ENCODE measurements at regions not wholly inside any gene's neighbourhood (a gene's known extent, or its start where the extent isn't known, plus 50 kb on each side); places are given as distances from the start of the nearest gene placed in this dataset.

- Histone ChIP-seq H3K9ac (ENCODE audit: low read length) (no peak overlapping the region), H2AFZ (ENCODE audit: insufficient read depth, low read depth, low read length, poor library complexity, severe bottlenecking) (no peak overlapping the region), H3K27ac (ENCODE audit: low read length in 2 of 2) (no peak overlapping the region), H4K20me1 (ENCODE audit: control insufficient read depth, insufficient read depth, low read length, poor library complexity, severe bottlenecking) (no peaks in the 10 kb centered on the region), H3K4me3 (ENCODE audit: control extremely low read depth in 1 of 5, extremely low read depth in 1 of 5, insufficient read depth in 1 of 5, low read depth in 2 of 5, low read length in 4 of 5) (no peak overlapping the region), H3K4me2 (replicated peaks; ENCODE audit: low read depth, low read length, poor library complexity, severe bottlenecking) (no peak overlapping the region), H3K27me3 (replicated peaks in 1 of 4; ENCODE audit: control extremely low read depth in 1 of 4, control insufficient read depth in 3 of 4, insufficient read depth in 4 of 4, low read length in 3 of 4) (no peaks in the 10 kb centered on the region), H3K9me3 (ENCODE audit: control extremely low read depth in 1 of 3, control insufficient read depth in 2 of 3, insufficient read depth in 1 of 3, low read length in 2 of 3) (peaks cover 0 to 11% (median 0%) of the 10 kb centered on the region in 3 donors), H3K36me3 (replicated peaks in 1 of 2; ENCODE audit: control extremely low read depth in 1 of 2, control insufficient read depth in 1 of 2, extremely low read depth in 1 of 2, insufficient read depth in 2 of 2, low read length in 1 of 2) (no peaks in the 10 kb centered on the region), H3K4me1 (ENCODE audit: control insufficient read depth in 2 of 2, insufficient read depth in 2 of 2, low read length in 2 of 2) (no peaks in the 10 kb centered on the region), H3K79me2 (ENCODE audit: control insufficient read depth, insufficient read depth, low read length) (no peaks in the 10 kb centered on the region)
- ChIA-PET POLR2A (no interaction called here), CTCF (no interaction called here)
- no peaks in the 10 kb centered on the region for H3K4me1 Mint-ChIP-seq
- WGBS (ENCODE audit: insufficient coverage) = no CpG with 5 or more reads among the region's 2 CpGs
- H3K9me3 Mint-ChIP-seq (ENCODE audit: insufficient read depth) = peaks cover 2% of the 10 kb centered on the region
- intact Hi-C loops (cut with micrococcal nuclease) = no loop called here
- no peak overlapping the region for H3K4me3 Mint-ChIP-seq
- DNase-seq = no peak
- H3K27ac Mint-ChIP-seq = no peak overlapping the region
- no peak for TF ChIP-seq CTCF (IDR thresholded peaks at IDR 0.05)
- TF ChIP-seq EZH2 (IDR thresholded peaks at IDR 0.05; ENCODE audit: borderline replicate concordance, insufficient read depth, low read depth, low read length, poor library complexity, severe bottlenecking) = no peak
- no peaks in the 10 kb centered on the region for H3K27me3 Mint-ChIP-seq
- ATAC-seq (ENCODE audit: low read depth) = no peak
Observed at GRCh38 chr5:106202035-106202434, 1468.7 kb downstream of the EFNA5 start.

GRCh38 chr5:106200971-106201370 lies 1469.8 kb downstream of the EFNA5 start:
- Histone ChIP-seq H3K27ac (ENCODE audit: low read length in 2 of 2) (no peak overlapping the region), H3K79me2 (ENCODE audit: control insufficient read depth, insufficient read depth, low read length) (no peaks in the 10 kb centered on the region), H2AFZ (ENCODE audit: insufficient read depth, low read depth, low read length, poor library complexity, severe bottlenecking) (no peak overlapping the region), H3K9me3 (ENCODE audit: control extremely low read depth in 1 of 3, control insufficient read depth in 2 of 3, insufficient read depth in 1 of 3, low read length in 2 of 3) (peaks cover 0 to 6% (median 0%) of the 10 kb centered on the region in 3 donors), H3K4me1 (ENCODE audit: control insufficient read depth in 2 of 2, insufficient read depth in 2 of 2, low read length in 2 of 2) (no peaks in the 10 kb centered on the region), H3K9ac (ENCODE audit: low read length) (no peak overlapping the region), H4K20me1 (ENCODE audit: control insufficient read depth, insufficient read depth, low read length, poor library complexity, severe bottlenecking) (no peaks in the 10 kb centered on the region), H3K4me3 (ENCODE audit: control extremely low read depth in 1 of 5, extremely low read depth in 1 of 5, insufficient read depth in 1 of 5, low read depth in 2 of 5, low read length in 4 of 5) (no peak overlapping the region), H3K36me3 (replicated peaks in 1 of 2; ENCODE audit: control extremely low read depth in 1 of 2, control insufficient read depth in 1 of 2, extremely low read depth in 1 of 2, insufficient read depth in 2 of 2, low read length in 1 of 2) (no peaks in the 10 kb centered on the region), H3K27me3 (replicated peaks in 1 of 4; ENCODE audit: control extremely low read depth in 1 of 4, control insufficient read depth in 3 of 4, insufficient read depth in 4 of 4, low read length in 3 of 4) (no peaks in the 10 kb centered on the region), H3K4me2 (replicated peaks; ENCODE audit: low read depth, low read length, poor library complexity, severe bottlenecking) (no peak overlapping the region)
- Mint-ChIP-seq H3K9me3 (ENCODE audit: insufficient read depth) (peaks cover 2% of the 10 kb centered on the region), H3K27ac (no peak overlapping the region), H3K4me1 (no peaks in the 10 kb centered on the region), H3K4me3 (no peak overlapping the region), H3K27me3 (no peaks in the 10 kb centered on the region)
- no peak for DNase-seq
- no CpG with 5 or more reads among the region's 4 CpGs for whole genome bisulfite sequencing (ENCODE audit: insufficient coverage)
- ChIA-PET POLR2A (no interaction called here), CTCF (no interaction called here)
- intact Hi-C loops (cut with micrococcal nuclease) = no loop called here
- no peak for TF ChIP-seq CTCF (IDR thresholded peaks at IDR 0.05)
- TF ChIP-seq EZH2 (IDR thresholded peaks at IDR 0.05; ENCODE audit: borderline replicate concordance, insufficient read depth, low read depth, low read length, poor library complexity, severe bottlenecking) = no peak
- no peak for ATAC-seq (ENCODE audit: low read depth)
